GM19238 (cell line): ENCODE measurements at regions not wholly inside any gene's neighbourhood (a gene's known extent, or its start where the extent isn't known, plus 50 kb on each side); places are given as distances from the start of the nearest gene placed in this dataset.

Experiments
- DNase-seq: peaks from one replicate; pipeline ENCODE4 v3.0.0; 2011; ENCODE audit warnings: low spot score; ENCODE audit not compliant: insufficient read length

DNA sequence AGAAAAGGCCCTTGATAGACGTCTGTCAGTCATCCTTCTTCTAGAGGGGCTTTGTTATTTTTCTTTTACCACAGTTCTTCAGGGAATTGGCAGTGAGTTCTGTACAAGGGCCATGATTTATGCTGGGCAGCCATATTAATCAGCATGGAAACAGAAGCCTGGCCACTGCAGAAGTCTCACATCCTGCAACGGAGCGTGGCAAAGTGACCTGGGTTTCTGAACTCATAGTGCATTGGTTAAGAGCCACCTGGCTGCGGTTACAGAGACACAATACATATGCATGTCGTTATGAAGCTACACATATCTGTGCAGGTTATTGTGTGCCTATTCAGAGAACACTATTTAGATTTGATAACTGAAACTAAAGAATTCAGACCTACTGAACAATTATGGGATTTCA is 419.4 kb upstream of the CELF2 start:
- no peak for DNase-seq

- no peak for DNase-seq
These were observed 417.7 kb upstream of the CELF2 start for GRCh38 chr10:10600004-10600403.

- DNase-seq: no peak
These were observed 412.1 kb upstream of the CELF2 start for GRCh38 chr10:10605551-10606081.

DNA sequence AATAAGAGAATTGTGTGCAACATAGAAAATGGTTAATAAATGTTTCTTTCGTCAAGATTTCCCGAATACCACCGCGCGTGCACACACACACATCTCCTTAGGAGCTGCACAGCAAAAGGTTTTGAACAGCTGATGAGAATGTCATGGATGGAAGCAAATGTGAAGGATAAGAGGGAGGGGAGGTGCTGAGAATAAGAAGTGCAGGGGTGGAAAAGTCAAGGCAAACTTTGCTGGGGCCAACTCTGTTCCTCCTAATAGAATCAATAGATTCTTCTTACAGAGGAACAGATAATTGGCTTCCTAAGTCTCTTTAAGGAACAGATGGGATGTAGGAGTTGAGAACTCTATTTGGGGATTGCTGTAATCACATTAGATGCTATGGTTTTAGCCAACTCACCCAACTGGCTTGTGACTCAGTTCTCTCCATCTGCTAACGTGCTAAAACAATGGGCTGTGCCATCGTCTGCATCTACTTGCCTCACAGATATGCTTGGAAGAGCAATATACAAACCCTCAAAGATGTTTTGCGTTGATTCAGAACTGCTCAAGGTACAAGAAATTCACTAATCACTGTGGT is 408.2 kb upstream of the CELF2 start:
- no peak for DNase-seq

DNA sequence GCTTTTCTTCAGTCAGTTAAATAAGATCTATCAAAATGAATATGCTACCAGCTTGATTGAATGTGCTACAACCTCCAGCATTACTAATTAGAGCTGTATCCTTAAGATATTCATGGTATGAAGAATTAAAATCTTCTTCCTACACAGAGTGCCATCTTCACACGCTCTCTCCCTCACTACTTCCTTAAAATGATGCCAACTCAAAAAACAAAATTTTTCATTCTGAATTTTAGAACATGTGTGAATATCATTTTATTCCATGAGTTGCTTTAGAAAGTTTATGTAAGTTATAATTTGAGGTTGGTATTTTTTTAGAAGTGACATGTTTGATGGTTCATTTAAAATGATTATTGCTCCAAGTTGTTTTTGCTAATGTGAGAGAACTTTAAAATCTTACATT is 407.5 kb upstream of the CELF2 start:
- DNase-seq: no peak

DNA sequence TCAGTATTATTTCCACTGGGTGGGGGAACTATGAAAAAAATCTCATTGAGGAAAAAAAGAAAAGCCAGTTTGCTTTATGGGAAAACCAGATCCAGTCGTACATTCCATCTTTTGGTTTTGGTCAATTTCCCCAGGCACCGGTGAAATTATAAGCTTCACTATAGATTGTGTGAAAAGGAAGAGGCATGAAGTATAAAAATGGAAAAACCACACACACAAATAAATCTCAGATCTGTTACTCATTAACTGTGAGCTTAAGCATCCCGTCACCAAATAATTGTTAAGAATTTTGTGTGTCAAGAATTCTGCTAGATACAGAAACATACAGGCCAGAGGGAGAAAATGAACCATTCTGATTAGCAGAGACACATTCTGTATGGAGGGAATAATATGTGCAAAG is 405.5 kb upstream of the CELF2 start:
- DNase-seq: no peak

DNA sequence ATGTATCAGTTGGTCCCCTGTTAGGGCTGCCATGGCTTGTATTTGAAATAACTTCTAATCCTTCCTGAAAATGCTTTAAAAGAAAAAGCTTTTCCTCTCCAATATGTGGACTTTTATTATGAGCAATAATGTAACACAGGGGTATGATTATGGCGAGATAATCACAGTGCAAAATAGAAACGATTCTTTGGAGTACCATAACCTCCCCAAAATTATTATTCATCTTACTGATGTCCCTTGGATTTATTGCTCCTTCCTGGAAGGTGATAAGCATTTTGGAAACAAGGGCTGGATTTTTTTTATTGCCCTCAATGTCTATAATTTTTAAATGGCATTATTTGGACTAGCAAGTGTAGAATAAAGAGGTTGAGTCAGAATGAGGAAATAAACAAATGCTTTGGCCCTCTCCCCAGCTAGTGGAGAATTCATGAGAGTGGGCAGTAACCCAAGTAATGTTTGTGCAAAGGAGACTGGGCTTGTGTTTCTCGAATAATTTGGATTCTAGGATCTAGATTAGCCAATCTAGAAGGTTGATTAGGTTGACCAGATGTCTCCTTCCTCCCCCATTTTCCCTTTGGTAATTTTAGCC is 403.9 kb upstream of the CELF2 start:
- no peak for DNase-seq

DNA sequence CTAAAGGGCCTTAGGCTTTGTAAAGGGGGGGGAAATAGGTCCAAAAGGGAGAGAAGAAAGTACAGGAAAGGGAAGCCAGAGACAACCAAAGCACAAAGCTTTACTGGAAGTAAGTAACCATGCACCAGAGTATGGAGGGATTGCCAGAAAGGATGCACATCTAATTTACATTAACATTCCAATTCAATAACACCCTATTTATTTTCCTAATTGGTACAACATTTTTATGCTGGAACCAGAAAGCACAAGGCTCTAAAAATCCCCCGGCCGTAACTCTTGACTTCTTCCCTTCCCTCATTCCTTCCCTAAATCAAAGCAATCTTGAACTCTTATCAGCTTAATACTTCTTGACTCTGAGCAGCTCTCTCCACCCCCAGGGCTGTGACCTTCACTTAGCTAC is 400.0 kb upstream of the CELF2 start:
- no peak for DNase-seq

DNA sequence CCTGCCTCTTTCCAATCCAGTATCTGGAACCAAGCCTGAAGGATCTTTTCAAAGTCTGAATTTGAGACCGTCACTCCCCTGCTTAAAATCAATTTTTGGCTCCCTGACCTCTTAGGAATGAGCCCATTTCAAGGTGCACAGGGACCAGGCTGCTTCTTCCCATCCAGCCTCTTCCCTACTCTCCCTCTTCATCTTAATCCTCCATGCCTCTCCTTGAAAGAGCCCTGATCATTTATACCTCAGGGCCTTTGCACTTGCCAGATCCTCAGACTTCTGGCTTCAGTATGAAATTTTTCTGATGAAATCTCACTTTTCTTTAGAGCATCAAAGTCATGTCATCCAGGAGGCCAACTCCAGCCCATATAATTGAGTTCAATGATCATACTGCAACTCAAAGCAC is 399.5 kb upstream of the CELF2 start:
- DNase-seq: no peak

GRCh38 chr10:10623958-10624566 is 393.6 kb upstream of the CELF2 start:
- DNase-seq: no peak

GRCh38 chr10:10624567-10624962 is 393.1 kb upstream of the CELF2 start:
- no peak for DNase-seq

DNA sequence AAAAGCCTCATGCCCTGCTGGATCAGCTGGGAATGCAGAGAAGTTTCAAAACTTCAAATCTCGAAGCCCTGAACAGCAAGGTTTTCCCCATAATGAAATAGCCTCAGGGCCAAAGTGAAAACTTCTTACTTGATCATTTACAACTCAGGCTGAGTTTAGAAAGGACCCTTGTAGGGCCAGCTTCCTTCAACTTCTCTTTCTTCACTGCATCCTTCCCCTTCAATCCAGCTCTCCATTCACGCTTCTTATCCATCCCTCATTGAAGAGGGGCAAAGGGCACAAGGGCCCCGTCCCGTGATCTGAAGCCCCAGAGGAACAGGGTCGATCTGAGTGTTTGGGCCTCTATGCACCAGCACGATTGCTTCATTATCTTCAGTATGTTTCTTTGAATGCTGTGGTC is 392.2 kb upstream of the CELF2 start:
- no peak for DNase-seq

GRCh38 chr10:10626734-10627133 is 390.9 kb upstream of the CELF2 start:
- no peak for DNase-seq

- DNase-seq: no peak
These were observed 390.3 kb upstream of the CELF2 start for GRCh38 chr10:10627414-10627813.

DNA sequence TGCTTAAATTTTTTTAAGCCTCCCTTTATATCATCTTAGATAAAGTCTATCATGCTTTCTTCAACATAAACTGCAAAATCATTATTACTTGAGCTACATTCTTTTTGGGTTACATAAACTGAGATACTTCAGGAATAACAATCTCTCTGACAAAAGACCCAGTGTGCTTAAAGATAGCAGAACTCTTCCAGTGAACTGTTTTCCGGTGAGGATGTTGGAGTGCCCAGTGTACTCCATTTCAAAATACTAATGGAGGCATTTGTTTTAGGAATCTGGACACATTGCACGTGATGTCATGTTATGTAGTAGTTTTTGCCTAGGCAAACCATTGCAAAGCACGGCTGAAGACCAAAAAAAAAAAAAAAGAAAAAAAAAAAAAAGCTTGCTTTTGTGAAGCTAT is 388.2 kb upstream of the CELF2 start:
- no peak for DNase-seq

- DNase-seq: no peak
These were observed 387.4 kb upstream of the CELF2 start for GRCh38 chr10:10630281-10630680.

GRCh38 chr10:10630782-10631181 is 386.9 kb upstream of the CELF2 start:
- DNase-seq: no peak

DNA sequence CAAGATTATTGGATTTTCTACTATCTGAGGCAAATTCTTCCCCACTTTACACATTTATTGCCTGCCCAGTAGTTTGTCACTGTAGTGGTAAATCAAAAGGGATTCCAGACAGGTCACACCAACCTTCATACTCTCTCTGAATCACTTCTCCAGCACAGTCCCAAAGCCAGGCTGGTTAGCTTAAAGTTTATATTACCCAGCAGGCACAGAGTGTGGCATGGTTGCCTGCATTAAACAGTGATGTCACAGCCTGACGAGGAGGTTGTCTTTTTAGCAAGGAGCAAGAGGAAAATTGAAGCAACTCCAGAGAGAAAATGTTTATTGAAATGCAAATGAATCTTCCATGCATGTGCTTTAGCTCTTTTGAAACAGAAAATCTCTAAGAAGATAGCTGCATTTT is 375.5 kb upstream of the CELF2 start:
- DNase-seq: no peak

DNA sequence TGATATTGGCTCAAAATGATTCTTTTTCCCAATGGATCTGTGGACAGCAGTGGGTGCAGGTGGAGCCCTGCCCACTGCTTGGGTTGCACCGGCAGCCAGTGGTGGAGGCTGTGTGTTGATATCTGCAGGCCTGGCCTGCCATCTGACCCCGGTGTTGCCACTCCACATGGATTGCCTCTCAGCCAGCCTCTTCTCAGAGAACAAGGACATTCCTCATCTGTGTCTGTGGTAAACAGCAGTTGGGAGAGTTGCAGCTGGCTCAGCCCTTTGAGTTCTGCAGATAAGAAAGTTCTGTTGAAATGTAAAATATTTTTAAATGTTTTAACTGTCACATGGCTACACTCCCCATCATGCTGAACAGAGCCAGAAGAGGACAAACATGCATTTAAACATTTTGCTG is 374.9 kb upstream of the CELF2 start:
- no peak for DNase-seq

DNA sequence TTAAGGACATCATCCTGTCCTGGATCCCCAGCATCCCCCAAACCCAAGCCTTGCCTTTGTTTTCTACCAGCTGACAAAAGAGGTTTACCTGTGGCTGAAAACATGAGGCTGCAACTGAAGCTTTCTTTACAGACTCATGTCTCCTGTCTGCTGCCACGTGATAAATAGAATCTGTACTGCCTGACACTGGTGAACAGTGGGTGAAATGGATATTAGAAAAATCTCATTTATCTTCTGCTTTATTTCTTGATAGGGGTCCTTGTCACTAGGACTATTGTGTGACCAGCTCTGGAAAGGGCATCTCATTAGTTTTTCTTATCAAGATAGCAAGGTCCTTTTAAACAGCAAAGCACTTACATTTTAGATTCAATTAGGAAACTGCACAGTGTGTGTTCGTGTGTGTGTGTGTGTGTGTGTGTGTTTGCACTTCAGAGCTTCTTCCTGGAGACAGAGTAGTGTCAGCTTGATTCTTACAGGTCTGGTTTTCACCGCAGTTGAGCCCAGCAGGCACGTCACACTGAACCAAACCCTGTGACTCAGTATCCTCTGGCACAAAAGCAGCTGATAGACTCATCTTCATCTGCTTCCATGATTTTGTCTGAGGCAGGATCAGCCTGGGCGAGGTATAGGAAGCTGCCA is 373.5 kb upstream of the CELF2 start:
- DNase-seq: no peak

DNA sequence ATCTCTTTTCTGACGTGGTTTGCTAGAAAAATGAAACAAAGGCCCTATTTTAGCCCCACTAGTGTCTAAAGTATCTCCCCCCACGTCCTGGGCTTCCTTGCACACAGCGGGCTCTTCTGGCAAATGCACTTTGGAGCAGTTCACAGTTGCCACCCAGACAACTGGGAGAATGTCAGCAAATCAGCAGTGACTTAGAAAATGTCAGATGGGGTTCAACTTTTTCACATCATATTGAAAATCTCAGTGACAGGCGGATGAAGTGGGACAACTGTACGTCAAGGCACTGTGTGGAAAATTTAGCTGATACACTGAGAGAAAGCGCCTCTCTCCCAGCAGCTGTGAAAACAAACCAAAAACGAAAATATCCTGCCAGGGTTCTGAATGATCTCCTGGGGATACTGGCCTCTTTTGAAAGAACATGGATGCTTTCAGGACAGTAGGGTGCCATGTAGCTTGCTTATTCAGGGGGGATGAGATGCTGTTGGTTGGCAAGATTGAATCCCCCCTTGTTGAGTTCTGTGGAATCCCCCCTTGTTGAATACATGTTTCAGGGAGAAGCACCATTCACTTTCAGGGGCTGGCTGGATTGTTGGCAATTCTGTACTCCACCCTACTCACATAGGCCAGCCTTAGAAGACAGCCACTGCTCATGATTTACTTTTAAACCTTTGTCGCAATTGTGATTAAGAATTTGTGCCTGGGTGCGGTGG is 372.8 kb upstream of the CELF2 start:
- DNase-seq: no peak

DNA sequence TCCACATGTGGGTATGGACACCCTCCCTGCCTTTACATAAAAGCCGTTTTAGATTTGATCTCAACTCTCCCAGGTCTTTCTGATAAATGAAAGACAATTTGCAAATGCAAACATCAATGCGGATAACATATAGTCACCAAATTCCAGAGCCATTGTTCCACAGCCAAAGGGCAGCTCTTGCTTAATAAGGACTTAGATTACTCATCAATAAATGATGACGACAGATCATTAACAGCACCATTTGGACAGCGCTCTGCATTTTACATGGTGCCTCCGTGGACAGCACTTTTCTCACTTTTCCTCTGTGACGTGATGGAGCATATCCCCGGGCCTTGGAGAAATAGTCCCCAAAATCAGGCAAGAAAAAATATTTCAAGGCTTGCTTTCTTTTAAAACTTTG is 370.3 kb upstream of the CELF2 start:
- no peak for DNase-seq
